ENCODE measurements at regions not wholly inside any gene's neighbourhood (a gene's known extent, or its start where the extent isn't known, plus 50 kb on each side); places are given as distances from the start of the nearest gene placed in this dataset.

DNA sequence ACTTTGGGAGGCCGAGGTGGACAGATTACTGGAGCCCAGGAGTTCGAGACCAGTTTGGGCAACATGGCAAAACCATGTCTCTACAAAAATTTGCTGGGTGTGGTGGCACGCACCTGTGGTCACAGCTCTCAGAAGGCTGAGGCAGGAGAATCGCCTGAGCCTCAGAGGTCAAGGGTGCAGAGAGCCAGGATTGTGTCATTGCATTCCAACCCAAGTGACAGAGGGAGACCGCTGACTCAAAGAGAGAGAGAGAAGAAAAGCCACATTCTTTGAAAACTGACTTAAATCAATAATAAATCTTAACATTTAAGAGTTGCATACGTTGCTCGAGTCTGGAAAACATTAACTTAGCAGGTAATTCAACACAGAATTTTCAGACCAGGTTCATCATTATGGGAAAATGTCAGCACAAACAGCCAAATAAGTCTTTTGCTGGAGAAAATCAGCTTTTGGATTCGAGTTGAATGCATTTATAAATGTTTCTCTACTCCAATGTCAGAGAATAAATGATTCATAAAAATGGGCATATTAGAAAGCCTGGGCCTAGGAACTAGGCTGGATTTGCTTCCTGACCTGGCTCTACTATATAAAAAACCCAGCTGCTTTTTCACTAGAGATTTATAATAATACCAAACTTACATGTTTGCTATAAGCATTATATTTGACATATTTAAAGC, 68.3 kb upstream of the RBPJ start:
- TF ChIP-seq, protein P1, sequence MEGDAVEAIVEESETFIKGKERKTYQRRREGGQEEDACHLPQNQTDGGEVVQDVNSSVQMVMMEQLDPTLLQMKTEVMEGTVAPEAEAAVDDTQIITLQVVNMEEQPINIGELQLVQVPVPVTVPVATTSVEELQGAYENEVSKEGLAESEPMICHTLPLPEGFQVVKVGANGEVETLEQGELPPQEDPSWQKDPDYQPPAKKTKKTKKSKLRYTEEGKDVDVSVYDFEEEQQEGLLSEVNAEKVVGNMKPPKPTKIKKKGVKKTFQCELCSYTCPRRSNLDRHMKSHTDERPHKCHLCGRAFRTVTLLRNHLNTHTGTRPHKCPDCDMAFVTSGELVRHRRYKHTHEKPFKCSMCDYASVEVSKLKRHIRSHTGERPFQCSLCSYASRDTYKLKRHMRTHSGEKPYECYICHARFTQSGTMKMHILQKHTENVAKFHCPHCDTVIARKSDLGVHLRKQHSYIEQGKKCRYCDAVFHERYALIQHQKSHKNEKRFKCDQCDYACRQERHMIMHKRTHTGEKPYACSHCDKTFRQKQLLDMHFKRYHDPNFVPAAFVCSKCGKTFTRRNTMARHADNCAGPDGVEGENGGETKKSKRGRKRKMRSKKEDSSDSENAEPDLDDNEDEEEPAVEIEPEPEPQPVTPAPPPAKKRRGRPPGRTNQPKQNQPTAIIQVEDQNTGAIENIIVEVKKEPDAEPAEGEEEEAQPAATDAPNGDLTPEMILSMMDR (IDR thresholded peaks at IDR 0.05): no peak
- no peak for TF ChIP-seq POLR2A (IDR thresholded peaks at IDR 0.05)
